ENCODE measurements at regions not wholly inside any gene's neighbourhood (a gene's known extent, or its start where the extent isn't known, plus 50 kb on each side); places are given as distances from the start of the nearest gene placed in this dataset.

DNA sequence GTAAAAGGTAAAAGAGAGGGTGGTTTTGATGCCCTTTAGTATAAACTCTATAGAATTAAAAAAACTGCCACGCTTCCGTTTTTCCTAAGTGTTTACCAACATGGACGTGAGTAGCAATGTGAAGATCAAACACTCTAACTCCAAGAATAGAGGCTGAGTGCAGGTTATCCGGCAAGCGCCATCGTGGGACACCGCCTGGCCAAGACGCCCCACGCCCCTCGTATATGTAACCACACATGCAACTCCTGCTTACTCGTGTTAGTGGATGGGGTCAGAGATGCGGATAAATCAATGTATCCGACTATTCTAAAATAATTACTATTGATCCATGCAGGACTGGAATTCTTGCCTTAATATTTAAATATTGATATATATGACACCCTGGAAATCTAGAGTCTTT, 741.3 kb downstream of the GALR1 start:
- no peak for DNase-seq

DNA sequence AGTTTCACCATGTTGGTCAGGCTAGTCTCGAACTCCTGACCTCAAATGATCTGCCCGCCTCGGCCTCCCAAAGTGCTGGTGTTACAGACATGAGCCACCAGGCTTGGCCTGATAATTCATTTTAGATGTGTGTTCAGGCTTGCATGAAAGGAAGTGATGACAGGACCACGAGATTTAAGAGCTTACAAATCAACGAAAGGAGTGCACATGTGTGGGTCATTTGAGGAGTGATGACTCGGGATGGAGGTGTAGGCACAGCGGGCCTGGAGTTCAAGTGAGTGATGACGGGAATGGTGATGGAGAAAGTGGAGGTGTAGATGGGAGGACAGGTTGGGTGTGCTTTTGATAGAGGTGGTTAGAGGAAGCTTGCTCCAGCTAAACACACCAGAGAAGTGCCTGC, 742.4 kb downstream of the GALR1 start:
- no peak for DNase-seq

DNA sequence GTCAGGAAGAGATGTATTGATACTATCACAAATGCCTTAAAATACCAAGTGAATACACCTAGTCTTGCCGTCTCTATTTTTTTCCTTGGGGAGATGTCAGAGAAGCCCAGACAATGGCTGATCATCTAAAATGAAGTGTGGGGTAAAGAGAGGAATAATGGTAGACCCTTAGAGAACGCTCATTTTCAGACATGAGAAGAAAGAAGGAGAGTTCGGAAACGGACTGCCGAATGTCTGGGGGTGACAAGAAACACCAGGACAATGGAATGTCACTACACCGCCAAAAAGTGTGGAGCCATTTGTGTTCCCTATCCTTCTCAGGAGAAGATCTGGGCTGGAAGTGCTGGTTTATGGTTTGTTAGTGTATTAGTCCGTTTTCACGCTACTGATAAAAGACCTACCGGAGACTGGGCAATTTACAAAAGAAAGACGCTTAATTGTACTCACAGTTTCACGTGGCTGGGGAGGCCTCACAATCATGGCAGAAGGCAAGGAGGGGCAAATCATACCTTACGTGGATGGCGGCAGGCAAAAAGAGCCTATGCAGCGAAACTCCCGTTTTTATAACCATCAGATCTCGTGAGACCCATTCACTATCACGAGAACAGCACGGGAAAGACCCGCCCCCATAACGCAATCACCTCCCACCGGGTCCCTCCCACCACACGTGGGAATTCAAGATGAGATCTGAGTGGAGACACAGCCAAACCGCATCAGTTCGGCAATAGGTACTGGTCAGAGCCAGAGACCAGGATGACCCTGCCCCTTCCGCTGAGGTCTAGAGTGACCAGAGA, 743.7 kb downstream of the GALR1 start:
- no peak for DNase-seq

DNA sequence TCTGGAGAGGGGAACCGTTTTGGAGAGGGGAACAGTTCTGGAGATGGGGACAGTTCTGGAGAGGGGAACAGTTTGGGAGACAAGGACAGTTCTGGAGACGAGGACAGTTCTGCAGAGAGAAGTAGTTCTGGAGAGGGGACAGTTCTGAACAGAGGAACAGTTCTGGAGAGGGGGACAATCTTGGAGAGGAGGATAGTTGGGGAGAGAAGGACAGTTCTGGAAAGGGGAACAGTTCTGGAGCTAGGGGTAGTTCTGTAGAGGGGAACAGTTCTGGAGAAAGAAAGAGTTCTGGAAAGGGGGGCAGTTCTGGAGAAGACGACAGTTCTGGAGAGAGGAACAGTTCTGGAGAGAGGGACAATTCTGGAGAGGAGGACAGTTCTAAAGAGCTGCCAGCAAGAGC, 745.9 kb downstream of the GALR1 start:
- no peak for DNase-seq

DNA sequence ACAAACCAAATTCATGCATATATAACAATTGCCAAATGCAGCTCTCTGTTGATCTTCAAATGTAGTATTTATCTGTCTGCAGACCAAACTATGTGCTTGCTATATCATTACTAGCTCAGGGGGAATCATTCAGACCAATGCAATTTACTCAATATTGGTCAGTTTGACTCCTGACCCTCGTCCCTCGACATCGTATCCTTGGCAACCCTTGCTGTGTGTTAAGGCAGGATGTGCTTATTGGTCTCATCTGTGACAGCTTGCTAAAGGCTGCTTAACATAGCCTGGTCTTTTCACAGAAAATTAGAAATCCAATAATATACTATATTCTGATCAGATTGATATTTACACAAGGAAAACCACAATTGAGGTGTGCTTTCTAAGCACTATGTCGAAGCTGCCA, 747.1 kb downstream of the GALR1 start:
- DNase-seq = no peak

DNA sequence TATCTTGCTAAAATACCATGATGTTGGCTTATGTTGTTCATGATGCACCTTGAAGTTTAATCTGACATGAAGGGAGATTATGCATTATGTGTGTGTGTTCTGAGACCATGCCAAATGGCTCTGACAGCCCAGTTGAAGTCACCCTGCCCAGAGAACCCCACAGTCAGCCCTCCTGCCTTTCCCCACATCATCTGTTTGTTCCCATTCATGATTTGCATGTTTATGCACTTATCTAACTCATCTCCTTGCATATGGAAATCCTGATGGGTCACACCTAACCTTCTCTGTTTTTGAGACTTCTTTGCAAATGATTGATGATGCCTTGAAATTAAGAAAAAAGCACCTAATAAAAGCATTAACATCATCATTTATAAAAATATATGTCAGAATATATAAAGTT, 752.2 kb downstream of the GALR1 start:
- DNase-seq = no peak

DNA sequence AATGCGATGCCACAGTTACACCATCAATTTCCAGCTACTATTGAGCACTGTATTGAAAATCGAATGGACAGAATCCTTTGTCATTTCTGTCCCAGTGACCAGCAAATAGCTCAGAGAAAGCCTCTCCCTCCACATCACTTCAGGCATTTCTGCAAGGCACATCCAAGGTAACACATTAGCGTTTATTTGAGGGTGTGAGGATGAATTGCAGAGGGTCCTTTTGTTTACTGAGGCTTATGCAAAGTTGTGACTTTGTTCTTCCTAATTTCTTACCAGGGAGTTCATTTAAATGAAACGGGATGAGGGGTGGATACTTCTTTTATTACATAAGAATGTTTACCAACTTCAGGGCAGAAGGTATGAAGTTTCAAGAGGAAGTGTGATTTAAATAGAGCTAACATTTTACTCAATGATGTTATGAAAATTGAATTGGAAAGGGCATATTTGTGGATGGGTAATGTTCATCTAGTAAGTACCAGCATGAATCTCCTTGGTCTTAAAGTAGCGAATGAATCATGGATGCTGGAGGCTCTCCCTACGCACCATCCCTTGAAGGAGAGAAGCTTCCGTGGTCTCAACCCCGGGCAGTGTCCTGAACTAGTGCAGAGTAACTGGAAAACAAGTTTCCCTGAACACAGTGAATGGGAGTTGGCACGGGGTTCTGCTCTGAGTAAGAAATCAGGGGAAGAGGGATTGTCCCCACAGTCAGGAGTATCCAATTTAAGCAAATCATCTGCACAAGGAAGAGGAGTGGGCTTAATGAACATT, 756.5 kb downstream of the GALR1 start:
- no peak for DNase-seq

DNA sequence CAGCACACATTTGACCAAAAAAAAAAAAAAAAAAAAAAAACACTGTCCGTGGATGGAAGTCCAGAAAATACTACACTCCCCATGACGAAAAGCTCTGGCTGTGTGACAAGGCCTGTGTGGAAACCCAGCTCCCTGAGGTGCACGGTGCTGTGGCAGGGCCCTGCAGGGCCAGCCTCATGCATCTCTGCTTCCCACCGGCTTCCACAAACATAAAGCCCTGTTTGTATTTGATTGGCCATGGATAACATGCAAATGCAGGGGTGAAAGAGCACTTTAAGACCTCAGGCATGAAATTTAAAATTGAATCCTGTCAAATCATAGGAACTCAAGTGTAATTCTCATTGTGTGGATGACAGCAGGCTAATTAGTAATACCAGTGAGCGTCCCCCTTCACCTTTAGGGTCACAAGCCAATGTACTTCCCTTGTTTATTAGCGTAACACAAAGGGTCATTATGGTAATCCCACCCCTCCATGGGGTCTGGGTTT, 757.2 kb downstream of the GALR1 start:
- no peak for DNase-seq

DNA sequence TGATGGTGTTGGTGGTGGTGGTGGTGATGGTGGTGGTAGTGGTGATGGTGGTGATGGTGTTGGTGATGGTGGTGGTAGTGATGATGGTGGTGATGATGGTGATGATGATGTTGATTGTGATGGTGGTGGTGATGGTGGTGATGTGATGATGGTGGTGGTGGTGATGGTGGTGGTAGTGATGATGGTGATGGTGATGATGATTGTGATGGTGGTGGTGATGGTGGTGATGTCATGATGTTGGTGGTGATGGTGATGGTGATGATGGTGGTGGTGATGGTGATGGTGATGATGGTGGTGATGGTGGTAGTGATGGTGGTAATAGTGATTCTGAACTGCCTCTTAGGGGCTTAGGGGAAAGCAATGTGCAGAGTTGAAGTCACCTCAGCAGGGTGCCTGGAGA, 760.7 kb downstream of the GALR1 start:
- no peak for DNase-seq

DNA sequence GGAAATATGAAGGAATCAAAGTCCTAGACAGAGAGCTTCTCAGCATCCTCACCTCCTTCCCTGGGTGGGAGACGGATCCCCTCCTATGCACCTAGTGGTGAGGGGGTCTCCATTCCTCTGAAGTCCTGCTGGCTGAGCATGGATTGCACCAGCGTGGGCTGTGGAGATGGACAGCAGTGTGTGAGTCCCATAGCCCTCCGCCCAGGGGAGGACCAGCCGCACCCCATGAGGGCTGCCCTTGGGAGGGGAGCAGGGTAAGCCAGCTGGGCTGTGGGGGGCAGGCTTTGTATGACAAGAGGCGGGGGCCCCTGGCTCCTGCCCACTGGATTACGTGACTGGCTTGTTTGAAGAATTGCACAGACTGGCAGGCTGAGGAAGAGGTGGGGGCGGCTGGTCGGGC, 768.2 kb downstream of the GALR1 start:
- no peak for DNase-seq

DNA sequence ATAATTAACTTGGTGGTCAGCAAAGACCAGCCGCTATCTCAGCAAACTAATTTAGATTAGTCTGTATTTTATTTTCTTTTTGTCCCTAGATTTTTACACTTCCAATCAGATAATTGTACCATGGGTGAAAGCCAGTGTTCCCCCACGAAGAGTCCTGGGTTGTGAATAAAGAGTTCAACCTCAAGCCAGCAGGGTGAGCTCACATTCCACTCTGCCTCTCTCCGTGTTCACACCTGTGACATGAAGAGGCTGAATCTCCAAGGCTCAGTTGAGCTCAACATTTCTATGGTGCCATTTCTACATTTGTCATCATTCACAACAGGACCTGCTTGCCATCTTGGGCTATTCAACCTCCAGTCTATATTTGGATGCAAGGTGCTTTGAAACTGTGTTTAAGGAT, 771.5 kb downstream of the GALR1 start:
- no peak for DNase-seq

DNA sequence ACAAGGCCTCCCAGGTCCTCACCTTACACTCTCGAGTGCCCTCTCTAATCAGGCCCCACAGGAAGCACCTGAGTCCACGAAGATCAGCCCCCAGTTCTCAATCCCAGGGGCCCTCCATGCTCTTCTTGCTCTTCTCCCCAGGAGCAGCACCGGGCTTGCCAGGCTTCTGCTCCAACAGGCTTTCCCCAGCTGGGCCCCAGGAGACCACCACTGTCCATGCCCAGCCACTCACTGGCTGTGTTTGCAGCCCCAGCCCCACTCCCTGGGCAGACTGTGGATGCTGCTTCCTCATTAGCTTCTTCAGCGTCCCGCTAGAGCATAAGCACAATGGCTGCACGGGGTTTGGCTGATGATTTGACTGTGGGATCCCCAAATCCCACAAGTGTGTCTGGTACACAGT, 781.9 kb downstream of the GALR1 start:
- no peak for DNase-seq

DNA sequence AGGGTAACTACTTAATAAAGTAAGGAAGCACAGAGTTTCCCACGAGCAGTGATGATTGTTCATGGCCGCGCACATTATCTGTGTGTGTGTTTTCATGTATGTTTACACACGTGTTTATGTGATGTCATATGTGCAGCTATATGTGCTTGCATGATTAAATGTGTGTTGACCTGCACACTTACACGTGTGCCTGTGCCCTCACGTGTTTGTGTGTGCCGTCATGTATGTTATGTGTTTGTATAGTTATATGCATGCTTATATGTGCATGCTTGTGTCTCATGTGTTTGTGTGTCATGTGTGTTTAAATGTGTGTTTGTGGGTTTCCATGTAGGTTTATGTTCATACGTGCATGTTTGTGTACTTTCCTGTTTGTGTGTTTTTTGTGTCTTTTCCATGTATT, 782.3 kb downstream of the GALR1 start:
- no peak for DNase-seq

DNA sequence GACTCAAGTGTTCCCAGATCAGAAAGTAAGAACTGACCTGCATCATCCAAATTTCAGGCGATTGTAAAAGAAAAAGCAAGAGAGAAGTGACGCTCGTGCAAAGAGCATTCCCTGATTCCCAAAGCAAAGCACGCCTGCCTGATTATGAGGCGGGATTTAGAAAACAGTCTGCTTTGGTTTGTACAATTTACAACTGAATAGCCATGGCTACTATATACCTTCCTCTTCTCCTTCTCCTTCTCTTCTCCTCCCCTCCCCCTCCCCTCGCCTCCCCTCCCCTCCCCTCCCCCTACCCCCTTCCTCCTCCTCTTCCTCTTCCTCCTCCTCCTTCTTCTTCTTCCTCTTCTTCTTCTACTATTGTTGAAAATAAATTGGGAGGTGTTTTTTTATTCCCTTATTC, 782.9 kb downstream of the GALR1 start:
- no peak for DNase-seq

DNA sequence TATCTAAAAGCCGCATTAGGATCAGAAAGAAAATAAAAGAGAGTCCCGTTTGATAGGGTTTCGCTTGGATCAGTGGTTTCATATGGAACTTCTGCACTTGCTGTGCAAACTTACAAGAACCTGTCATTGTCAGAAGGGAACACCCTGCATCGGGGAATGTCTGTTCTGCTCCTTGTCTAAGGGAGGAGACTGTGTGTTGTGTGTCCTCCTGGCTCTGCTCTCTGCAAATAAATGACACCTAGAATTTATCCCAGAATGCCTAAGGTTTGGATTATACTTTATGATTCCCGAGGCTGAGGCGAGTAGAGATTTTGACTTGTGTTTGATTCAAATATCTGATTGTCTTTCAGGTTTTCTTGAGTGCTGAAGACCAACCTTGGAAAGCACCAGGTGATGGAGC, 785.1 kb downstream of the GALR1 start:
- DNase-seq = no peak

DNA sequence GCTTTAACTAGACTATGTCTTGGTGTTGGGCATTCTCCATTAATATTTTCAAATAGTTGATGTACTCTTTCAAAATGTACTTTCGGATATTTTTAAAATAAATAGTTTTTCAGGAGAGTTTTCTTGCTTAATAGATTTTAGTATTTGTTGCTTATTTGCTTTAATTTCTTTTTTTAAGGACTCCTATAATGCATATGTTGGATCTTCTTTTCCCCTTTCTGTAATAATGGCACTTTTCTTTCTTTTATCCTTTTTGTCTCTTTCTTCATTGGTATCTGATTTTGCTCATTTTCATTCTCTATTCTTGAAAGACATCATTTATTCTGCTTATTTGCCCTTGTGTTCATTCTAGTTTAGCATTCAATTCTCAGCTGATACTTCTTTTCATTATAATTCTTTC, 791.6 kb downstream of the GALR1 start:
- no peak for DNase-seq

DNA sequence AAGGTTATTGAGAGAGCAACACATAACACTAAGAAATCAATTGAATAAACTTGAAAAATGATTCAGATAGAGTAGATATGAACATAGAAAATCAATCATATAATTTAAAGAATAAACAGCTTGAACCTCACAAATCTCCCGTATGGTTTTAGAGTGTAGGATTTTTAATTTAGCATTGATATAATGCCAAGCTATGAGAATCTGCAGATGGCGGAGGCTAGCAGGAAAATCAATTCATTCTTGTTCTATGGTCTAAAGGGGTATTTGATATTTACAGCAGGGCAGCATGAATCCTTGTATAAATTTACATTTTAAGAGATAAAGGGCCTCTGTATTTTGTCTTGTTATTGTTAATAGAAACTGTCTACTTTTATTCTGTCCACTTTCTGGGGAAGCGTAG, 797.0 kb downstream of the GALR1 start:
- DNase-seq = no peak

DNA sequence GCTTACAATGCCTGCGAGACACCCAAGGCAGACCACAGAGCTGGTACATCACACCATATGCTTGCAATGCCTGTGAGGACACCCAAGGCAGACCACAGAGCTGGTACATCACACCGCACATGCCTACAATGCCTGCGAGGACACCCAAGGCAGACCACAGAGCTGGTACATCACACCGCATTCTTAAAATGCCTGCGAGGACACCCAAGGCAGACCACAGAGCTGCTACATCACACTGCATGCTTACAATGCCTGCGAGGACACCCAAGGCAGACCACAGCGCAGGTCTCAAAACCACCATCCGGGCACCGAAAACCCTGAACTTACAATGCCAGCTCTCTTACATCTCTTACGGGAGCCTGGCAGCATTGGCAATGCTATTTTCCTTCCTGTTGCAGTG, 799.6 kb downstream of the GALR1 start:
- no peak for DNase-seq

DNA sequence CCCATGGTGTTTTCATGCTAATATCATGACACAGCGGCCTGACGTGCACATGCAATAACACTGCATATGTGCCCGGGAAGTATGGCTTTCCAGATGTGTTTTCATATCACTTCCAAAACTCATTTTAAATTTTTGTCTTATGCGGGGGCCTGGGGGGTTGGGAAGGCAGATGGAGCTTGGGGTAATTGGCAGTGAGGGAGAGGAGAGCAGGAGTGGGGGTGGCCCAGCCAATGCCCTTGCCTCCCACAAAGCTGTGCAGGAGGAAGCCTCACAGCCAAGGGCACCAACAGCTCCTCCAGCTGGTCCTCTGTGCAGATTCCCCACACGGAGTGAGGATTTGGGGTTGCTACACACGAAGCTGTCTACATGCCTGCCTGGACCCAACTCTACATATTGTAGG, 805.2 kb downstream of the GALR1 start:
- no peak for DNase-seq

DNA sequence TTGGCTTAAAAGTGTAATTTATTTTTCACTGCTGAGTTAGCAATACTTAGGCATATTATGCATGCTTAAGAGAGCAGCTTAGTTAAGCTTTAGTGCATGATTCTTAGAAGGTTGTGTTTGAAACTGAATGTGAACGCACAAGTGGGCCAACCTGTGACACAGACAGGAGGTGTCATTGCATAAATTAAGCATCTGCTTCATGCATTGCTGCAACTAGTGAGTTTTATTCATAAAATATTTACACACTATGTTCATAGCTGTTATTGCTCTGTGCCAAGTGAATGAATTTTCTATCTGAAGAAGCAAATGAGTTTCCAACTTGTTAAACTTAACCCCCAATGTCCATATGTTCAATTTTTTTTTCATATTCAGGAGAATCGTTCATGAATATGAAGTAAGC, 806.4 kb downstream of the GALR1 start:
- no peak for DNase-seq

DNA sequence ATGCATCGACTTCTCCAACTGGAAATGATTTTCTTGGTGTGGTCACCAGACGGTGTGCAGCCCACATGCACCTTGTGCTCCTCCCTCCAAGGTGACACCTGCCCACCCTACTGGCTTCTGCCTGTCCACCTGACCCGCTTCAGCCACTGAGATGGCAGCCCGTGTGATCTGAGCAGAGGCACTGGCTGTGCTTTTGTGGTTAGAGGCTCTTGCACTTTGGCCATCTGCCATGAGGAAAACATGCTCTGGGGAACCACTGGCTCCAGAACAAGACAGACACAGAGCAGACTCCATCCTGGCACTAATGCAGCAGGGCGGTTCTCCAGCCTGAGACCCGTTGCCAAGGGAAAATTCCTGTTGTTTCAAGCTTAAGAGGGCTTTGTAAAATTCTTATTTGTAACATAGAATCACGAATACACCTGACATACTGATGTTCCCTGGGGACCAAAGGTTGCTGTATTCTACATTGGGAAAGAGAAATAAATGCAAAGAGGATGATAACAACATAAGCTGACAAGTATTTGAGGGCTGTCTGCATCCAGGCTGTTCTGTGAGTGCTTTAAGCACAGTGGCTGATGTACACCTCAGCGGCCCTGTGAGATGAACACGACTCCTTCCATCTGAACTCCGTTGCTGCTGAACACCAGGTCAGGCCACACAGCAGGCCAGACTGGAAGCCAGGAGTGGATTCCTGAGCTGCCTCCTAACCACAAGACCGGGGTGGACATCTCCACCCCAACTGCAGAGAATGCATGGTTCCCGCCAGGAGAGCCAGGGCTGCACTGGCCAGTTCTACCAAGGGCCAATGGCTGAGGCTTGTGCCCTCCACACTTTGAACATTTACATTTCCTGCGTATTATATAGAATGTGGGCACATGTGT, 820.4 kb downstream of the GALR1 start:
- no peak for DNase-seq

DNA sequence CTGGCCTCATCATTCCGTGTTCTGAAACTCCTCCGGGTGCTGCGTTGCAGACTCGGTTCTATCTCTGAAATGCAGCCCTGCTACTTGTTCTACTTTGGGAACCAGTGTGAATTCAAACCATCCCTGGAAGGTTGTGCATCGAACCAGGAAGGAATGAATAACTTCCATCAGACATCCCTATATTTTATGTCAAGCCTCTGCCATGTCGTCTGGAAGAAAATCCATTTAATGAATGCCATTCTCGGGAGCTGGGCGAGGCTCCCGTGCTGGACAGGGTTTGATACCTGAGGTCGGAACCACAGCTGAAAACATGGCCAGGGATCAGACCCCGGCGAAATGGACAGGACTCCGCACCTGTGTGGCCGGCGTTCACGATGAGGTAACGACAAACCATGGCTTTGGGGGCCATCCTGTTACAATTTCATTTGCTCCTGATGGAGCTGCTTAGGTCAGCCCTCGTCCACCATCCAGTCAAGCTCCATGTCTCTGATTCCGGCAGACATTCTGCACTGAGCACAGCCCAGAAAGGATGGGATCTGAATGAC, 821.6 kb downstream of the GALR1 start:
- no peak for DNase-seq

DNA sequence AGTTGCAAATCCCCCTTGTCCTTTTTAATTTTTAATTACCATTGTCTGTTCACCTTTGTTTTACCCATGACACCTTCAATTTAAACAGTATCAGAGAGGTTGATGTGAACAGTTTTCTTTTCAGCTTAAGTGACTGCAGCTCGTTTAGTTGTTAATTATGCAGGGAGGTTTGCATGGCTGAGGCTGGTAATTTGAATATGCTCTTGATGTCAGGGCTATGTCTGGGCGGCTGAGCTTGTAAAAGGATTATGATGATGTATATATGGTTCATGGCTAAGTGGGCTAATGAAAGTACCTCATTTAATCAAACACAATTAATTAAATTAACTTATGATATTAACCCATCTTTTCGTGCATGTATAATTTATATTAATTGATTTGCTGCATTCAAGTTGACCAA, 822.1 kb downstream of the GALR1 start:
- no peak for DNase-seq

Data from skin of body (tissue), 1 donor.